ENCODE measurements at regions not wholly inside any gene's neighbourhood (a gene's known extent, or its start where the extent isn't known, plus 50 kb on each side); places are given as distances from the start of the nearest gene placed in this dataset.

DNA sequence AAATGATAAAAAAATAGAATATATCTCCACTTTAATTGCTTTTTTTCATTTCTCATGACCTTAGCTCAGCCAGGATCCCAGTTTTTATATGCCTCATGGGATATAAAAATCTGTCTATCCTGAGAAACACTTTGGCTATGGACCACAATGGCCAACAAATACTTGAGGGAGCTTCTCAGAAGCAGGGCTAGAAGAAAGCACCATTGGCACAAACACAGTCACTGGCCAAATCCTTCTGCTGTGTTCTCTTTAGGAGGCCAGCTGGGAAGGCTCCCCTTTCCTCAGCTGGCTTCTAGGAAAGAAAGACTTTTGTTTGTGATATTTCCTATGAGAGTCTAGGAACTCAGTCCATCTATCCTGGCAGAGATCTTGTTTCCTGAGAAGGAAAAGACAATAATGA, 856.2 kb upstream of the GHITM start:
- TF ChIP-seq, protein P1, sequence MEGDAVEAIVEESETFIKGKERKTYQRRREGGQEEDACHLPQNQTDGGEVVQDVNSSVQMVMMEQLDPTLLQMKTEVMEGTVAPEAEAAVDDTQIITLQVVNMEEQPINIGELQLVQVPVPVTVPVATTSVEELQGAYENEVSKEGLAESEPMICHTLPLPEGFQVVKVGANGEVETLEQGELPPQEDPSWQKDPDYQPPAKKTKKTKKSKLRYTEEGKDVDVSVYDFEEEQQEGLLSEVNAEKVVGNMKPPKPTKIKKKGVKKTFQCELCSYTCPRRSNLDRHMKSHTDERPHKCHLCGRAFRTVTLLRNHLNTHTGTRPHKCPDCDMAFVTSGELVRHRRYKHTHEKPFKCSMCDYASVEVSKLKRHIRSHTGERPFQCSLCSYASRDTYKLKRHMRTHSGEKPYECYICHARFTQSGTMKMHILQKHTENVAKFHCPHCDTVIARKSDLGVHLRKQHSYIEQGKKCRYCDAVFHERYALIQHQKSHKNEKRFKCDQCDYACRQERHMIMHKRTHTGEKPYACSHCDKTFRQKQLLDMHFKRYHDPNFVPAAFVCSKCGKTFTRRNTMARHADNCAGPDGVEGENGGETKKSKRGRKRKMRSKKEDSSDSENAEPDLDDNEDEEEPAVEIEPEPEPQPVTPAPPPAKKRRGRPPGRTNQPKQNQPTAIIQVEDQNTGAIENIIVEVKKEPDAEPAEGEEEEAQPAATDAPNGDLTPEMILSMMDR (IDR thresholded peaks at IDR 0.05) = no peak
- TF ChIP-seq POLR2A (IDR thresholded peaks at IDR 0.05) = no peak

Measured in heart left ventricle (tissue), 13 donors.